ENCODE measurements at regions not wholly inside any gene's neighbourhood (a gene's known extent, or its start where the extent isn't known, plus 50 kb on each side); places are given as distances from the start of the nearest gene placed in this dataset.
A peak's percentile ranks its signal among the peaks of the same experiment; 100 is the strongest.

DNA sequence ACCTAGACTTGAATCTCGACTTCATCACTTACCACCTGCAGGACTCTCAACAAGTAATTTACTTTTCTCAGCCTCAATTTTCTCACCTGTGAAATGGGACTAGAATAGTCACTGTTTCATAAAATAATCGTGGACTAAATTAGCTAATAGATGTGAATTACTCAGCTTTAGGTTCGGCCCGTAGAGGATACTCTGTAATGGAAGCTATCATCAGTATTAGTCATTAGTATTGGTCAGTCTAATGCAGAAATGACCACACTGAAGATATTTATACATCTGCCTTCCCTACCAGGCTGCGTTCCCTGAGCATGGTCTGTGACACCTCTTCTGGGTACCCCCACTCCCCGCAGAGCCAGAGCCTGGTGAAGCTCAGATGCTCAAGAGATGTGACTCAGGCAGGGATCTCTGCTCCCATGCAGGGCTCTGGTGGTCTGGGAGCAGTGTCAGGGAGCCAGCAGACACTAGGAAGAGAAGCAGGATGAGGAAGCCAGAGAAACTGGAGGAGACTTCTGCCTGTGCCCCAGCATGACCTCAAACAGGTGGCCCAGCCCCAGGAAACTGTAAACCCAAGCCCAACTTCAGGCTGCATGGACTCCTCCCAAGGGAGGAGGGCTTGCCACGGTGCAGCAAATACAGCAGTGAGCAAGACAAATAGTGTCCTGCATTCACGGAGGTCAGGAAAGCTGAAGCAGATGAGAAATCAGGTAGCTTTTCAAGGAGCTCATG, 88.0 kb upstream of the E2F8 start:
- no peak overlapping the region for H3K27ac ChIP-seq
- TF ChIP-seq ZFX (IDR thresholded peaks at IDR 0.05), result no peak
- TF ChIP-seq, protein P1, sequence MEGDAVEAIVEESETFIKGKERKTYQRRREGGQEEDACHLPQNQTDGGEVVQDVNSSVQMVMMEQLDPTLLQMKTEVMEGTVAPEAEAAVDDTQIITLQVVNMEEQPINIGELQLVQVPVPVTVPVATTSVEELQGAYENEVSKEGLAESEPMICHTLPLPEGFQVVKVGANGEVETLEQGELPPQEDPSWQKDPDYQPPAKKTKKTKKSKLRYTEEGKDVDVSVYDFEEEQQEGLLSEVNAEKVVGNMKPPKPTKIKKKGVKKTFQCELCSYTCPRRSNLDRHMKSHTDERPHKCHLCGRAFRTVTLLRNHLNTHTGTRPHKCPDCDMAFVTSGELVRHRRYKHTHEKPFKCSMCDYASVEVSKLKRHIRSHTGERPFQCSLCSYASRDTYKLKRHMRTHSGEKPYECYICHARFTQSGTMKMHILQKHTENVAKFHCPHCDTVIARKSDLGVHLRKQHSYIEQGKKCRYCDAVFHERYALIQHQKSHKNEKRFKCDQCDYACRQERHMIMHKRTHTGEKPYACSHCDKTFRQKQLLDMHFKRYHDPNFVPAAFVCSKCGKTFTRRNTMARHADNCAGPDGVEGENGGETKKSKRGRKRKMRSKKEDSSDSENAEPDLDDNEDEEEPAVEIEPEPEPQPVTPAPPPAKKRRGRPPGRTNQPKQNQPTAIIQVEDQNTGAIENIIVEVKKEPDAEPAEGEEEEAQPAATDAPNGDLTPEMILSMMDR (conservative IDR thresholded peaks at IDR 0.05), result no peak

DNA sequence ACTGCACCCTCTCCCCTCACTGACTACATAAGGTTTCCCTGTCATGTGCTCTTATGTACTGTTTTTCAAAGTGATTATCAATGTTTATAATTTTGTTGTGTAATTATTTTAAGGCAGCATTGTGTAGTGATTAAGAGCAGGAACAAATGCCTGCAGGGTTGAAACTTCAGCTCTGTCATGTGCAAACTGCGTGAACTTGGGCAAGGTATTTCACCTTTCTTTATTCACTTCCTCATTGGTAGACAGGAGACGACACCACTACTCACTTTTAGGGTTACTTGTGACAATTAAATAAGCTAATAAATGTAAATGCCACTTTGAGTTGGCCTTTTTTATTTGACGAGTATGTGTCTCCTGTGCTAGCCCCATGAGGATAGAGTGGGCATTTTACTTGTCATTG, 86.5 kb upstream of the E2F8 start:
- H3K27ac ChIP-seq, result no peak overlapping the region
- TF ChIP-seq, protein P1 (conservative IDR thresholded peaks at IDR 0.05), result no peak
- no peak for TF ChIP-seq ZFX (IDR thresholded peaks at IDR 0.05)

DNA sequence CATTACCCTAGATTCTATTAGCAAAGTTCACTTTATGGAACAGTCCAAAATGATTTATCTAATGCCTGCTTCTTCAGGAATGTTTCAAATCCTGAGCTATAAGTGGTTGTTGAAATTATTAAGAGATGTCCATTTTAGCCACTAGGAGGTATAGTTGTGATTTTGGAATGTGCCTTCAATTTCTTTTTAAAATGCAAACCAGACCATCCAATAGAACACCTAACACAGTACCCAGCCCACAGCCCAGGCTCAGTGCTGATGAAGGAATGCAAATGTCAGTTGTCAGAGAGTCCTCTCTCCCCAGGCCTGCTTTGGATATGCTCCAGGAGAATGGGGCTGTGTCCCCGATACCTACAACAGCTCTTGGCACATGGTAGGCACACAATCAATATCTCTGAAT, 85.8 kb upstream of the E2F8 start:
- no peak overlapping the region for H3K27ac ChIP-seq
- TF ChIP-seq ZFX (IDR thresholded peaks at IDR 0.05), result no peak
- TF ChIP-seq, protein P1 (conservative IDR thresholded peaks at IDR 0.05), result peak; percentile 45

DNA sequence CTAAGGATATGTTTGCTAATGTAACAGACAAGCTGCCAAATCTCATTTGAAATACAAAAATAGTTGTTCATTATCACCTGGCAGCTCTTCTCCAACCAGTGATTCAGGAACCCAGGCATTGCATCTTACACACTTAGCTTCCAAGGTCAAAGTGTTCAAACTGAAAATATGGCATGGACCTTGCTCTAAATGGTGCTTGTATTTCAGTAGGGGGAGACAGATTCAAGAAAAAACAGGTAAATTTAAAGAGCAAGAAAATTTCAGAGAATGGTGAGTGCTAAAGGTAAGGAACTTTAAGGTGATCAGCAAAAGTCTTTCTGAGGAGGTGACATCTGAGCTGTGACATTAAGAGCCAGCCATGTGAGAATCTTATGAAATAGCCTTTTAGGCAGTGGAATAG, 82.8 kb upstream of the E2F8 start:
- no peak overlapping the region for H3K27ac ChIP-seq
- TF ChIP-seq, protein P1 (conservative IDR thresholded peaks at IDR 0.05), result peak; percentile 30
- no peak for TF ChIP-seq ZFX (IDR thresholded peaks at IDR 0.05)

DNA sequence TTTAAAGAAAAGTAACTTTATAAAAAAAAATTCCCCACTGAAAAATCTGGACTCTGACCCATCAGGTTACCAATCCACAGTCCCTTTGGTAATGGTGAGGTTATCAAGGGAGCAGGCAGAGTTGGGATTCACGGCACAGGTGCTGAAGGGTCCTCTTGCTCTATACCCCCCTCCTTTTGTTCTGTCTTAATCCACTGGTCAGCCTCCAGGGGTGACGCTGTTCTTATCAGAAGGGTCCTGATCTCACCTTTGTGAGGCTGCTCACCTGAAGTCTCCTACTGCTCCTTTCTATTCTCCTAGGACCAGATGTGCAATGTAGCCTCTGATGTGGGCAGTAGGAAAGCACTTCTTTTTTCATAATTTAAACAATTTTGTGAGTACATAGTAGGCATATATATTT, 80.6 kb upstream of the E2F8 start:
- H3K27ac ChIP-seq, result no peak overlapping the region
- TF ChIP-seq, protein P1 (conservative IDR thresholded peaks at IDR 0.05), result no peak
- no peak for TF ChIP-seq ZFX (IDR thresholded peaks at IDR 0.05)

DNA sequence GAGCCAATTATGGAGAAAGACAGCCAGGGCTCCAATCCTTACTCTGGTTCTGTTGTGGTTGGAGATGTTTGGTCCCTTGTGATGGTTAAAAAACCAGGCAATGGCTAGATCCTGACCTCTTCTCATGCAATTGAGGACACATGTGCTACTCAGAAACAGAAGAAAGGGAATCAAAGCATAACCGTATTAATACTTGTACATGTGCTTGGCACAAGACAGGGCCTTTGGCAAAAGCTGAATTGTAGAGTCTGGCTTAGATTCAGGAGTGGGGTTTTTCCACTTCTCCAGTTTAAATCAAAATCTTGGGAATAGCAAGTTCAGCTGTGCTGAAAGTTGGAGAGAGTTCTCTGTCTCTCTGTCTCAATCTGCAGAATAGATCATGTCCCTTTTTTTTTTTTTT, 80.1 kb upstream of the E2F8 start:
- TF ChIP-seq, protein P1 (conservative IDR thresholded peaks at IDR 0.05), result no peak
- no peak for TF ChIP-seq ZFX (IDR thresholded peaks at IDR 0.05)
- H3K27ac ChIP-seq, result no peak overlapping the region

DNA sequence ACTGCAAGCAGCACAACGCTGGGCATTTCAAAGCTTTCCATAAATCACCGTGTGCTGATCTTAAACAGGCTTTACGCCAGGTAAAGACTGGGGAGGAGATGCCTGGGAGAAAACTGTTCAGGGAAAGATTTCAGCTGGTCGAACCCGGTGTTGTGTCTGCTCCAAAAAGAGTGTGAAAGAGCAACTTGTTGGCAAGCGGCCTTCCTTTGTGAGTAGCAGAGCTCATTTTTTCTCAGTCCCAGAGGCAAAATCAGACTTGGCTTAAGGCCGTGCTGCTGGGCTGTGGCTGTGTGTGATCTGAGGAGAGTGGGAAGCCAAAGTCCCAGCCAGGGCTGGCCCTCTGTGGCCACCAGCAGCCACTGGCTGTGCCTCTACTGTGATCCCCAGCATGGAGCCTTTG, 75.7 kb upstream of the E2F8 start:
- no peak overlapping the region for H3K27ac ChIP-seq
- TF ChIP-seq, protein P1 (conservative IDR thresholded peaks at IDR 0.05), result no peak
- TF ChIP-seq ZFX (IDR thresholded peaks at IDR 0.05), result no peak

All from C4-2B (cell line).